Prostate gland (tissue), 2 donors: ENCODE measurements at regions not wholly inside any gene's neighbourhood (a gene's known extent, or its start where the extent isn't known, plus 50 kb on each side); places are given as distances from the start of the nearest gene placed in this dataset.

Experiments used
- CTCF ChIP-seq, 4 experiments: fragments of 200-600 bp in 2 of 4; fragments of 450-650 bp in 2 of 4; sonication (generic) in 2 of 4; IDR thresholded peaks; 1 replicate in 3 of 4; 2 replicates in 1 of 4; pipeline ENCODE4 v1.5.1; 2016 to 2019; ENCODE audit warnings: antibody characterized with exemption in 4 of 4, mild to moderate bottlenecking in 2 of 4, moderate library complexity in 2 of 4
- POLR2A ChIP-seq: fragments of 450-650 bp; IDR thresholded peaks from one replicate; pipeline ENCODE4 v1.6.1; 2016; ENCODE audit warnings: antibody characterized with exemption, mild to moderate bottlenecking

GRCh38 chr1:95927061-95927460 is 693.1 kb downstream of the RWDD3 start:
- TF ChIP-seq CTCF (IDR thresholded peaks at IDR 0.05) (no peak), POLR2A (no peak)
